OCI-LY1 (cell line): ENCODE measurements at regions not wholly inside any gene's neighbourhood (a gene's known extent, or its start where the extent isn't known, plus 50 kb on each side); places are given as distances from the start of the nearest gene placed in this dataset.

Source experiments
- H2AFZ ChIP-seq: fragments of 200-600 bp; sonication (generic), shearing (Covaris generic); 2 replicates; pipeline ENCODE4 v1.6.0; 2014; ENCODE audit warnings: antibody characterized with exemption, mild to moderate bottlenecking, low read length
- H3F3A ChIP-seq: fragments of 200-600 bp; sonication (generic), shearing (Covaris generic); 2 replicates; pipeline ENCODE4 v1.6.0; 2014; ENCODE audit warnings: mild to moderate bottlenecking, antibody characterized with exemption, low read length, moderate library complexity; ENCODE audit not compliant: insufficient read depth
- H3K27ac ChIP-seq: fragments of 200-600 bp; sonication (generic); 2 replicates; pipeline ENCODE4 v1.5.1; 2014; ENCODE audit warnings: low read length, mixed run types, mild to moderate bottlenecking, low read depth; ENCODE audit not compliant: poor library complexity, severe bottlenecking
- H3K27me3 ChIP-seq: fragments of 200-600 bp; sonication (generic); 2 replicates; pipeline ENCODE4 v1.6.0; 2014; ENCODE audit warnings: antibody characterized with exemption, mild to moderate bottlenecking, low read length, moderate library complexity; ENCODE audit not compliant: insufficient read depth
- H3K36me3 ChIP-seq: fragments of 200-600 bp; sonication (generic); 2 replicates; pipeline ENCODE4 v1.6.1; 2014; ENCODE audit warnings: mild to moderate bottlenecking, antibody characterized with exemption, low read length, moderate library complexity, mixed read lengths; ENCODE audit not compliant: insufficient read depth
- H3K4me1 ChIP-seq: fragments of 200-600 bp; sonication (generic); 2 replicates; pipeline ENCODE4 v1.5.1; 2014; ENCODE audit warnings: mild to moderate bottlenecking, low read length, moderate library complexity; ENCODE audit not compliant: insufficient read depth, severe bottlenecking
- H3K4me2 ChIP-seq: fragments of 200-600 bp; sonication (generic), shearing (Covaris generic); 2 replicates; pipeline ENCODE4 v1.6.1; 2014; ENCODE audit warnings: low read length
- H3K4me3 ChIP-seq: fragments of 200-600 bp; sonication (generic); 2 replicates; pipeline ENCODE4 v1.5.1; 2014; ENCODE audit warnings: low read length, low read depth, mild to moderate bottlenecking, mixed read lengths; ENCODE audit not compliant: poor library complexity, severe bottlenecking
- H3K79me2 ChIP-seq: fragments of 200-600 bp; shearing (Covaris generic); 2 replicates; pipeline ENCODE4 v1.6.1; 2016; ENCODE audit warnings: mixed run types, low read length, mixed read lengths; ENCODE audit not compliant: insufficient read depth
- H3K9ac ChIP-seq: fragments of 200-600 bp; sonication (generic), shearing (Covaris generic); 2 replicates; pipeline ENCODE4 v1.6.1; 2014; ENCODE audit warnings: mild to moderate bottlenecking, low read length, mixed read lengths
- H3K9me2 ChIP-seq: fragments of 200-600 bp; sonication (generic), shearing (Covaris generic); 2 replicates; pipeline ENCODE4 v1.6.1; 2014; ENCODE audit warnings: low read depth, mild to moderate bottlenecking, low read length, mixed read lengths
- H3K9me3 ChIP-seq: fragments of 200-600 bp; shearing (Covaris generic); 2 replicates; pipeline ENCODE4 v1.6.1; 2014; ENCODE audit warnings: low read length, mixed read lengths
- H4K20me1 ChIP-seq: fragments of 200-600 bp; sonication (generic), shearing (Covaris generic); 2 replicates; pipeline ENCODE4 v1.6.0; 2016; ENCODE audit warnings: mild to moderate bottlenecking, low read length; ENCODE audit not compliant: insufficient read depth
- EZH2 ChIP-seq: fragments of 200-600 bp; sonication (generic), shearing (Covaris generic); IDR thresholded peaks from 2 replicates; pipeline ENCODE4 v1.8.0; 2017; ENCODE audit warnings: borderline replicate concordance, mixed run types, mild to moderate bottlenecking, antibody characterized with exemption, low read length, moderate library complexity, mixed read lengths
- TF ChIP-seq, protein P1 (sequence below): fragments of 200-600 bp; sonication (generic), shearing (Covaris generic); IDR thresholded peaks from 2 replicates; pipeline ENCODE4 v1.5.1; 2017; ENCODE audit warnings: mild to moderate bottlenecking, antibody characterized with exemption, low read length, moderate library complexity, mixed read lengths

DNA sequence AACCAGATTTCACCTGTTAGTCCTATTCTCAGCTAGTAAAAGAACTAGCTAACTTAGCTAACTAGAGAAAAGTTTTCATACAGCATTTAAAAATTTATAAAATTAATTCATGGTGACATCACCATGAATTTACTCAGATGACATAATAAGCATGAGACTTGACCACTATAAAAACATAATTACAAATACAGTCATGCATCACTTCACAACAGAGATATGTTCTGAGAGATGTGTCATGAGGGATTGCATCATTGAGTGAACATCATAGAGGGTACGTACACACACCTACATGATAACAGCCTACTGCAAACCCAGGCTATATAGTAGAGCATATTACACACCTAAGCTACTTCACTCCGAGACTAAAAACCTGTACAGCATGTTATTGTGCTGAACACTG is 481.3 kb upstream of the CHAC2 start:
- Histone ChIP-seq H3K36me3 (no peaks in the 10 kb centered on the region), H3K27me3 (no peaks in the 10 kb centered on the region), H3K4me3 (no peak overlapping the region), H3K4me1 (no peaks in the 10 kb centered on the region), H3K9ac (no peak overlapping the region), H2AFZ (no peak overlapping the region), H3K9me2 (no peaks in the 10 kb centered on the region), H3K27ac (no peak overlapping the region), H4K20me1 (no peaks in the 10 kb centered on the region), H3K4me2 (no peak overlapping the region), H3F3A (no peaks in the 10 kb centered on the region), H3K79me2 (no peaks in the 10 kb centered on the region), H3K9me3 (no peaks in the 10 kb centered on the region)
- no peak for TF ChIP-seq EZH2
- TF ChIP-seq, protein P1, sequence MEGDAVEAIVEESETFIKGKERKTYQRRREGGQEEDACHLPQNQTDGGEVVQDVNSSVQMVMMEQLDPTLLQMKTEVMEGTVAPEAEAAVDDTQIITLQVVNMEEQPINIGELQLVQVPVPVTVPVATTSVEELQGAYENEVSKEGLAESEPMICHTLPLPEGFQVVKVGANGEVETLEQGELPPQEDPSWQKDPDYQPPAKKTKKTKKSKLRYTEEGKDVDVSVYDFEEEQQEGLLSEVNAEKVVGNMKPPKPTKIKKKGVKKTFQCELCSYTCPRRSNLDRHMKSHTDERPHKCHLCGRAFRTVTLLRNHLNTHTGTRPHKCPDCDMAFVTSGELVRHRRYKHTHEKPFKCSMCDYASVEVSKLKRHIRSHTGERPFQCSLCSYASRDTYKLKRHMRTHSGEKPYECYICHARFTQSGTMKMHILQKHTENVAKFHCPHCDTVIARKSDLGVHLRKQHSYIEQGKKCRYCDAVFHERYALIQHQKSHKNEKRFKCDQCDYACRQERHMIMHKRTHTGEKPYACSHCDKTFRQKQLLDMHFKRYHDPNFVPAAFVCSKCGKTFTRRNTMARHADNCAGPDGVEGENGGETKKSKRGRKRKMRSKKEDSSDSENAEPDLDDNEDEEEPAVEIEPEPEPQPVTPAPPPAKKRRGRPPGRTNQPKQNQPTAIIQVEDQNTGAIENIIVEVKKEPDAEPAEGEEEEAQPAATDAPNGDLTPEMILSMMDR: no peak

DNA sequence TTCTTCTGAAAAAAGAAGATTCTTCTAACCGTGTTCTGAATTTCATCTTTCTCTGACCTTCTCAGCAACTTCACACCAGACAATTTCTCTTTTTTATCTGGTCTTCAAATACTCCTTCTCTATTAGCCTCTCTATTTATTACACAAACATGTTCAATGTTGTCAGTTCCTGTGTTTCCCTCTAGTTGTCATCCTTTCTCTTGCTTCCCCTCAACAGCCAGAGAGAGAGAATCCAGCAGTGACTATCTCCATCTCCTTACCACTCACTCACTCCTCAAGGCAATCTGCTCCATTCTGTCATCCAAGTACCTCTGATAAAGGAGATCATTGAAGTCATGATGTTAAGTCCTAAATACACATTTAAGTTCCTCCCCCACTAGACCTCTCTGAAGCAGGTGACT is 491.9 kb upstream of the CHAC2 start:
- Histone ChIP-seq H3K27ac (no peak overlapping the region), H3K4me3 (no peak overlapping the region), H3K27me3 (no peaks in the 10 kb centered on the region), H3K9me3 (no peaks in the 10 kb centered on the region), H3K79me2 (no peaks in the 10 kb centered on the region), H2AFZ (no peak overlapping the region), H3F3A (no peaks in the 10 kb centered on the region), H3K36me3 (no peaks in the 10 kb centered on the region), H3K4me1 (no peaks in the 10 kb centered on the region), H3K9me2 (no peaks in the 10 kb centered on the region), H3K4me2 (no peak overlapping the region), H3K9ac (no peak overlapping the region), H4K20me1 (no peaks in the 10 kb centered on the region)
- TF ChIP-seq, protein P1: no peak

DNA sequence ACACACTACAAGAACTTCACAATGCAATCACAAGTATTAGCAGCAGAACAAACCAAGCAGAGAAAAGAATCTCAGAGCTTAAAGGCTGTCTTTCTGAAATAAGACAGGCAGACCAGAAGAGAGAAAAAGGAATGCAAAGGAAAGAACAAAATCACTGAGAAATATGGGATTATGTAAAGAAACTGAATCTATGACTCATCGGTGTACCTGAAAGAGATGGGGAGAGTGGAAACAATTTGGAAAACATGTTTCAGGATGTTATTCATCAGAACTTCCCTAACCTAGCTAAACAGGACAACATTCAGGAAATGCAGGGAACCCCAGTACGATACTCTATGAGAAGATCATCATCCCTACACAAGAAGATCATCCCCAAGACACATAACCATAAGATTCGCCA is 499.0 kb upstream of the CHAC2 start:
- Histone ChIP-seq H3K4me3 (no peak overlapping the region), H3K9ac (no peak overlapping the region), H3F3A (no peaks in the 10 kb centered on the region), H3K4me1 (no peaks in the 10 kb centered on the region), H3K27ac (no peak overlapping the region), H2AFZ (no peak overlapping the region), H4K20me1 (no peaks in the 10 kb centered on the region), H3K9me2 (no peaks in the 10 kb centered on the region), H3K36me3 (no peaks in the 10 kb centered on the region), H3K79me2 (no peaks in the 10 kb centered on the region), H3K27me3 (no peaks in the 10 kb centered on the region), H3K9me3 (no peaks in the 10 kb centered on the region), H3K4me2 (no peak overlapping the region)
- no peak for TF ChIP-seq EZH2
- TF ChIP-seq, protein P1: no peak
